Upper lobe of right lung (tissue), 1 donor: ENCODE measurements at regions not wholly inside any gene's neighbourhood (a gene's known extent, or its start where the extent isn't known, plus 50 kb on each side); places are given as distances from the start of the nearest gene placed in this dataset.
"Not testable (repeated sequence)": the region's sequence is repeated elsewhere in the genome, so short reads cannot be mapped to it uniquely, and the experiment has no call there.

Experiments
- ATAC-seq: fragments of 200-7000 bp; cut with Tn5 transposase; one replicate; pipeline ENCODE4 v1.9.1; 2020; ENCODE audit warnings: mild to moderate bottlenecking, moderate library complexity
- DNase-seq: peaks from one replicate; pipeline ENCODE4 v3.0.0-alpha.2; 2020
- H3K27ac ChIP-seq: fragments of 200-600 bp; one replicate; pipeline ENCODE4 v1.8.0; 2022
- H3K27me3 ChIP-seq: fragments of 200-600 bp; one replicate; pipeline ENCODE4 v1.8.0; 2022; ENCODE audit warnings: mild to moderate bottlenecking
- H3K36me3 ChIP-seq: fragments of 200-600 bp; one replicate; pipeline ENCODE4 v1.8.0; 2022
- H3K4me1 ChIP-seq: fragments of 200-600 bp; one replicate; pipeline ENCODE4 v1.8.0; 2022
- H3K4me3 ChIP-seq: fragments of 200-600 bp; one replicate; pipeline ENCODE4 v1.8.0; 2022; ENCODE audit warnings: mild to moderate bottlenecking
- H3K9me3 ChIP-seq: fragments of 200-600 bp; one replicate; pipeline ENCODE4 v1.8.0; 2022
- intact Hi-C: fragments of 100-400 bp; cut with DNase I; formaldehyde crosslinking; loops from one replicate; pipeline ENCODE4 v1.11.0; 2022
- TF ChIP-seq, protein P1 (sequence below): fragments of 200-600 bp; IDR thresholded peaks from one replicate; pipeline ENCODE4 v1.8.0; 2022; ENCODE audit warnings: antibody characterized with exemption
- donor health status: DM: no; HTN: yes; CAD: no; lungs with severe emphysema.

DNA sequence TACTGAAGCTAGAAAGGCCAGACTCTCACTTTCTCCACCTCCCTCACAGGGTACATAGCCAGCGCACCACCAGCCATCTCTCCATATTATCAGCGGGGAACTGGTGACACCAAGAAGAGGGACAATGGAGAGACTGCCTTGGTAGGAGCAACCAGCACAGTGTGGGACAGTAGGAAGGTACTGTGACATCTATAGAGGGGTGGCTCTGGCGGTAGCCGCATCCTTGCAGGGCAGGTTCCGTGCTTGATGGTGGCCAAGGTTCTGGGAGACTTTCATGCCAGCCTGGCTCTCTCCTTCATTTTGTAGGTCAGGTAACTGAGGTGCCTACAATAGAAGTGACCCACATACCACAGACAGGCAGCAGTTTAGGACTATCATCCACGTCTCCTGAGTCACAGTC is 65.5 kb upstream of the SMIM23 start:
- DNase-seq (no peak), ATAC-seq (no peak)
- TF ChIP-seq, protein P1, sequence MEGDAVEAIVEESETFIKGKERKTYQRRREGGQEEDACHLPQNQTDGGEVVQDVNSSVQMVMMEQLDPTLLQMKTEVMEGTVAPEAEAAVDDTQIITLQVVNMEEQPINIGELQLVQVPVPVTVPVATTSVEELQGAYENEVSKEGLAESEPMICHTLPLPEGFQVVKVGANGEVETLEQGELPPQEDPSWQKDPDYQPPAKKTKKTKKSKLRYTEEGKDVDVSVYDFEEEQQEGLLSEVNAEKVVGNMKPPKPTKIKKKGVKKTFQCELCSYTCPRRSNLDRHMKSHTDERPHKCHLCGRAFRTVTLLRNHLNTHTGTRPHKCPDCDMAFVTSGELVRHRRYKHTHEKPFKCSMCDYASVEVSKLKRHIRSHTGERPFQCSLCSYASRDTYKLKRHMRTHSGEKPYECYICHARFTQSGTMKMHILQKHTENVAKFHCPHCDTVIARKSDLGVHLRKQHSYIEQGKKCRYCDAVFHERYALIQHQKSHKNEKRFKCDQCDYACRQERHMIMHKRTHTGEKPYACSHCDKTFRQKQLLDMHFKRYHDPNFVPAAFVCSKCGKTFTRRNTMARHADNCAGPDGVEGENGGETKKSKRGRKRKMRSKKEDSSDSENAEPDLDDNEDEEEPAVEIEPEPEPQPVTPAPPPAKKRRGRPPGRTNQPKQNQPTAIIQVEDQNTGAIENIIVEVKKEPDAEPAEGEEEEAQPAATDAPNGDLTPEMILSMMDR: no peak
- H3K4me1 ChIP-seq: no peaks in the 10 kb centered on the region
- H3K27ac ChIP-seq: no peak overlapping the region
- intact Hi-C loops: no loop called here
- H3K36me3 ChIP-seq: no peaks in the 10 kb centered on the region
- no peaks in the 10 kb centered on the region for H3K9me3 ChIP-seq
- no peaks in the 10 kb centered on the region for H3K27me3 ChIP-seq
- no peak overlapping the region for H3K4me3 ChIP-seq

DNA sequence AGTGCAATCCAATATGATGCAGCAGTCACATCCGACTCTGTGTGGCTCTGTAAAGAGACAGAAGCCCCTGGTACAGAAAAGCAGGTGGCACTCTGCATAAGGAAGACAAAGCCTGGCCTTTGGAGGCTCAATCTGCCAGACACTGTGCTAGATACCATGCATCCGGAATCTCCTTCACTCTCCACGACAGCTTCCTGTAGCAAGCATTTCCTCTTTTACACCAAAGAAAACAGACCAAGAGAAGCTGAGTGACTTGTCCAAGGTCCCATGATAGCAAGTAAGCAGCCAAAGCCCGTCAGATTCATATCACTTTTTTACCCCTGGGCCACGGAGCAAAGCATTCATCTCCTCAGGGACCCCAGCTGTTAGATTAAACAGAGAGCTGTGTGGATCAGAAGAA is 64.2 kb upstream of the SMIM23 start:
- H3K36me3 ChIP-seq: no peaks in the 10 kb centered on the region
- H3K27me3 ChIP-seq: no peaks in the 10 kb centered on the region
- H3K27ac ChIP-seq: no peak overlapping the region
- intact Hi-C loops: no loop called here
- H3K9me3 ChIP-seq: no peaks in the 10 kb centered on the region
- DNase-seq (no peak), ATAC-seq (peak; percentile 28)
- H3K4me3 ChIP-seq: no peak overlapping the region
- TF ChIP-seq, protein P1: no peak
- H3K4me1 ChIP-seq: no peaks in the 10 kb centered on the region

DNA sequence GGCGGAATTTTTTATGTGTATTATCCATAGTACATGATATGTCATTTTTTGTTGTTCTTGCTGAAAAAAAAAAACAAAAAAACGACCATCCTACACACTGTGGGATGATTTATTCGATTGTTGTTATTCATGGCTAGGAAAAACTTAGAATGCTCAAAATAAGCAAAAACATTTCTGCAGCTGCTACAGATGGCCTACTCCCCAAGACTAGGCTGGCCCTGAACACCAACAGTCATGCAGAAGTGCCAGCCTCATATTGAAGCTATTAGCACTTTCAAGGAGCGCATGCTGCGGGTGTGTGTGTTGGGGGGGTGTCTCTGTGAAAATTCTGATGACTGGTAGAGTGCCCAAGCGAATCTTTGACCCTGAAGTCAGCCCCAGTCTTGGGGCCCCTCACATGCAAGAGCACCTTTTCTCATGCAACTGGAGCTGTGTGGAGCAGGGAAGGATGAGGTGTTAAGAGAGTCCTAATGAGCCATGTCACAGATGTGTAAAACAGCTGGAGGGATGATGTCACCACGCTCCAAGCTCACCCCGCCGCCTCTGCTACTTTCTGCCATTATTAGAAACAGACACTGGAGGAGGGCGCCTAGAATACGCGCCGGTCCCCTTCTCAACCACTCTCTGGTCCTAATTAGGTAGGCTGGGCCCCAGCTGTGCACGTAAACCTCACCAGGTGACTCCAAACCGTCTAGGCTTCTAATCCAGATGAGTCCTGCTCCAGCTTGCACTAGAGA is 61.0 kb upstream of the SMIM23 start:
- no peaks in the 10 kb centered on the region for H3K4me1 ChIP-seq
- no peak overlapping the region for H3K27ac ChIP-seq
- no peaks in the 10 kb centered on the region for H3K27me3 ChIP-seq
- intact Hi-C loops: no loop called here
- H3K36me3 ChIP-seq: no peaks in the 10 kb centered on the region
- H3K9me3 ChIP-seq: no peaks in the 10 kb centered on the region
- ATAC-seq (no peak), DNase-seq (no peak)
- TF ChIP-seq, protein P1: no peak
- H3K4me3 ChIP-seq: no peak overlapping the region

DNA sequence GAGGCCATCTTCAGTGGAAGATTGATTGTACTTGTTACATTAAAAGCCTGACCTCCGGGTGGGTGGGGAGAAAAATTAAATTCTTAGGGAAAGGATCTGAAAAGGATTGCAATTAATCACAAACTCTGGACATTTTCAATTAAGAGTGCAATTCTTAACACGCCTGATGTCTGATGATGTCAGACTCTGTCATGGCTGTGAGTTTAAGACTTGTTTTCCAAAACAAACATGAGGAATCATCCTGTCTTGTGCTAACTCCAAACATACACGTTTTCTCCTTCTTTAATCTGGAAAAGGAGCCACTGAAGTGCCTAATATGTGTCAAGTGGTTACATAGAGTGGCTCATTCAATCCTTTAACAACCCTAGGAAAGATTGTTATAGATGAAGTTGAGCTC is 60.4 kb upstream of the SMIM23 start:
- Histone ChIP-seq H3K4me3 (no peak overlapping the region), H3K27ac (no peak overlapping the region), H3K4me1 (no peaks in the 10 kb centered on the region), H3K27me3 (no peaks in the 10 kb centered on the region), H3K36me3 (no peaks in the 10 kb centered on the region), H3K9me3 (no peaks in the 10 kb centered on the region)
- TF ChIP-seq, protein P1: no peak
- no peak for ATAC-seq
- intact Hi-C loops: no loop called here
- no peak for DNase-seq

DNA sequence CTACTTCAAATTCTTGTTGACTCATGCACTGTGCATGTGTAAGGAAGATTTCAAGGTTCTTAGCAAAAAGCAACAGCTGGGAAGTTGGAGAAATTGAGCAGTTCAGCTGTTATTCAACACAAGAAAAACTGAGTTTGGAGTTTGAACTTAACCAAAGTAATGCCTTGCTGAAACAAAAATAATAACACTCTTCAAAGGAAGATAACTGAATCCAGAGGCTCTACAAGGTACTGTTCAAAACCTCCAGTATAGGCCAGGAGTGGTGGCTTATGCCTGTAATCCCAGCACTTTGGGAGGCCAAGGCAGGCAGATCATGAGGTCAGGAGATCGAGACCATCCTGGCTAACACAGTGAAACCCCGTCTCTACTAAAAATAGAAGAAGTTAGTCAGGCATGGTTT is 58.8 kb upstream of the SMIM23 start:
- H3K9me3 ChIP-seq, ATAC-seq, intact Hi-C loops, H3K27me3 ChIP-seq, H3K36me3 ChIP-seq, H3K27ac ChIP-seq, DNase-seq, H3K4me3 ChIP-seq, H3K4me1 ChIP-seq: not testable (repeated sequence)

DNA sequence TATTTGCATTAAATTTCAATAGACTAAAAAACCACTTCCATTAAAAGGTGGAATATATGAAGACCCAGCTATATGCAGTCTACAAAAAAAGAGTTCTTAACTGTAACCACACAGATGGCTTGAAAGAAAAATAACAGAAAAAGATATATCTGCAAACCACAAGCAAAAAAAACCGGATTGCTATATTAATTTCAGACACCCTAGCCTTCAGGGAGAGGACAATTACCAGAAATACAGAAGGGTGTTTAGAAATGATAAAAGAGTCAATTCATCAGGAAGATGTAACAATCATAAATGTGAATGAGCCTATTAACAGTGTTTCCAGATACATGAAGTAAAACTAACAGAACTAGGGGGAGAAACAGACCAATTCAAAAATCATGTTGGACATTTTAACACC is 56.9 kb upstream of the SMIM23 start:
- TF ChIP-seq, protein P1: no peak
- Histone ChIP-seq H3K4me1 (no peaks in the 10 kb centered on the region), H3K27me3 (no peaks in the 10 kb centered on the region), H3K4me3 (no peak overlapping the region), H3K36me3 (no peaks in the 10 kb centered on the region), H3K9me3 (no peaks in the 10 kb centered on the region), H3K27ac (no peak overlapping the region)
- intact Hi-C loops: no loop called here
- ATAC-seq (no peak), DNase-seq (no peak)
